GM23248 (cell line): ENCODE measurements at regions not wholly inside any gene's neighbourhood (a gene's known extent, or its start where the extent isn't known, plus 50 kb on each side); places are given as distances from the start of the nearest gene placed in this dataset.

Experiments
- DNase-seq: peaks from one replicate; pipeline ENCODE4 v3.0.0-alpha.2; 2015
- H2AFZ ChIP-seq: fragments of 200-600 bp; sonication (generic); 2 replicates; pipeline ENCODE4 v1.6.1; 2016; ENCODE audit warnings: antibody characterized with exemption
- H3F3A ChIP-seq: fragments of 200-600 bp; sonication (generic); 2 replicates; pipeline ENCODE4 v1.6.1; 2016; ENCODE audit warnings: mild to moderate bottlenecking, antibody characterized with exemption, mixed run types; ENCODE audit not compliant: insufficient read depth
- H3K27ac ChIP-seq: fragments of 200-600 bp; sonication (generic); 2 replicates; pipeline ENCODE4 v1.5.1; 2016; ENCODE audit warnings: mild to moderate bottlenecking
- H3K27me3 ChIP-seq: fragments of 200-600 bp; sonication (generic); replicated peaks from 2 replicates; pipeline ENCODE4 v1.6.1; 2016; ENCODE audit warnings: mild to moderate bottlenecking; ENCODE audit not compliant: insufficient read depth
- H3K36me3 ChIP-seq: fragments of 200-600 bp; sonication (generic); 2 replicates; pipeline ENCODE4 v1.6.1; 2016; ENCODE audit warnings: low read depth, mild to moderate bottlenecking
- H3K4me1 ChIP-seq: fragments of 200-600 bp; sonication (generic); 2 replicates; pipeline ENCODE4 v1.6.1; 2016; ENCODE audit warnings: mild to moderate bottlenecking; ENCODE audit not compliant: insufficient read depth
- H3K4me2 ChIP-seq: fragments of 200-600 bp; sonication (generic); one replicate; pipeline ENCODE4 v1.6.1; 2016; ENCODE audit warnings: mild to moderate bottlenecking; ENCODE audit not compliant: unreplicated experiment
- H3K4me3 ChIP-seq: fragments of 200-600 bp; sonication (generic); 2 replicates; pipeline ENCODE4 v1.5.1; 2016; ENCODE audit warnings: mild to moderate bottlenecking
- H3K79me2 ChIP-seq: fragments of 200-600 bp; sonication (generic); 2 replicates; pipeline ENCODE4 v1.6.1; 2016; ENCODE audit warnings: mild to moderate bottlenecking; ENCODE audit not compliant: insufficient read depth
- H3K9ac ChIP-seq: fragments of 200-600 bp; sonication (generic); 2 replicates; pipeline ENCODE4 v1.6.1; 2016; ENCODE audit warnings: mild to moderate bottlenecking
- H3K9me2 ChIP-seq: fragments of 200-600 bp; sonication (generic); 2 replicates; pipeline ENCODE4 v1.6.1; 2016; ENCODE audit warnings: mixed run types, mild to moderate bottlenecking, moderate library complexity; ENCODE audit not compliant: insufficient read depth
- H3K9me3 ChIP-seq: fragments of 200-600 bp; sonication (generic); one replicate; pipeline ENCODE4 v1.6.1; 2017; ENCODE audit warnings: low read depth
- H4K20me1 ChIP-seq: fragments of 200-600 bp; sonication (generic); 2 replicates; pipeline ENCODE4 v1.6.0; 2016; ENCODE audit not compliant: insufficient read depth
- EZH2 ChIP-seq: fragments of 200-600 bp; sonication (generic); IDR thresholded peaks from 2 replicates; pipeline ENCODE4 v1.6.1; 2018; ENCODE audit warnings: antibody characterized with exemption, mild to moderate bottlenecking; ENCODE audit not compliant: insufficient read depth, poor library complexity, severe bottlenecking
- EZH2phosphoT487 ChIP-seq: fragments of 200-600 bp; sonication (generic); IDR thresholded peaks from 2 replicates; pipeline ENCODE4 v1.6.1; 2018; ENCODE audit warnings: antibody characterized with exemption, moderate library complexity, mild to moderate bottlenecking, low read depth; ENCODE audit not compliant: insufficient read depth
- WGBS, 2 experiments: methylation state at CpG; one replicate each; pipeline ENCODE4 v1.1.6; 2015 to 2017; ENCODE audit warnings: low lambda C conversion rate in 2 of 2, low coverage in 1 of 2; ENCODE audit errors: missing lambda C conversion rate in 2 of 2; 5-methylcytosine and 5-hydroxymethylcytosine counted together
- in situ Hi-C: fragments of 300-500 bp; cut with MboI; formaldehyde crosslinking; loops from 2 replicates; pipeline ENCODE4 v1.15.0; 2020

GRCh38 chr11:11709447-11710239, 87.8 kb upstream of the GALNT18 start:
- Histone ChIP-seq H3K27ac (no peak overlapping the region), H3K79me2 (no peaks in the 10 kb centered on the region), H4K20me1 (no peaks in the 10 kb centered on the region), H3K27me3 (0 out of 2 replicates have a peak, but pooled peaks cover 9% of the 10 kb centered on the region), H3K4me2 (no peak overlapping the region), H3K9me2 (no peaks in the 10 kb centered on the region), H3K4me3 (no peak overlapping the region), H3F3A (no peaks in the 10 kb centered on the region), H3K36me3 (no peaks in the 10 kb centered on the region), H3K9me3 (no peaks in the 10 kb centered on the region), H3K4me1 (peaks cover 4% of the 10 kb centered on the region; the same call in 1 of the 2 replicates), H3K9ac (no peak overlapping the region), H2AFZ (no peak overlapping the region)
- whole genome bisulfite sequencing, 2 experiments, result 54 to 62% methylated on average over 7 of the region's 7 CpGs
- TF ChIP-seq EZH2, result no peak
- in situ Hi-C loops, result no loop called here
- no peak for DNase-seq

- H3K79me2 ChIP-seq, result no peaks in the 10 kb centered on the region
- DNase-seq, result peak; percentile 22
- no peaks in the 10 kb centered on the region for H3K9me3 ChIP-seq
- H2AFZ ChIP-seq, result no peak overlapping the region
- H3K27me3 ChIP-seq, result 0 out of 2 replicates have a peak, but pooled peaks cover 9% of the 10 kb centered on the region
- H3K4me2 ChIP-seq, result no peak overlapping the region
- H3K9me2 ChIP-seq, result no peaks in the 10 kb centered on the region
- in situ Hi-C loops, result no loop called here
- no peaks in the 10 kb centered on the region for H3F3A ChIP-seq
- no peak overlapping the region for H3K4me3 ChIP-seq
- H3K9ac ChIP-seq, result no peak overlapping the region
- no peaks in the 10 kb centered on the region for H4K20me1 ChIP-seq
- no peaks in the 10 kb centered on the region for H3K36me3 ChIP-seq
- H3K4me1 ChIP-seq, result peaks cover 4% of the 10 kb centered on the region; the same call in 1 of the 2 replicates
- no peak overlapping the region for H3K27ac ChIP-seq
- 36 to 50% methylated on average over 1 of the region's 1 CpG for WGBS, 2 experiments
- no peak for TF ChIP-seq EZH2phosphoT487
- no peak for TF ChIP-seq EZH2
These were observed 86.5 kb upstream of the GALNT18 start for GRCh38 chr11:11708256-11708655.

DNA sequence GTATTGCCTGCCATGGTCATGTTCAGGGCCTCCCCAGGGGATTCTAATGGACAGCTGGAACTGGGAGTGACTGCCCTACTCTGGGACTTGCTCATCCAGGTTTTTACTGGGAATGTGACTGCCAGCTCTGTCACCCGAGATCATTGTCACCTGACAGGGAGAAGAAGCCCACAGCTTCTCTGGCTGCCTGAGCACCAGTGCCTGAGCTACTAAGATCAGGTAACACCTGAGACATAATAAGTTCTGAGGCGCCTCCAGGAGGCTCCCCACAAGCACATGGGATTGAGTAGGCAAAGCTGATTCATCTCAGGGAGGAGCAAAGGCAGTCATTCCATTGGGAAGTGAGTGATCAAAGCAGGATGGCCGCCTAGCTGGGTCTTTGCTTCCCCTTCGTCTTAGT, 84.2 kb upstream of the GALNT18 start:
- TF ChIP-seq EZH2phosphoT487 (no peak), EZH2 (no peak)
- H3K4me1 ChIP-seq, result peaks cover 9% of the 10 kb centered on the region
- H3K9me2 ChIP-seq, result no peaks in the 10 kb centered on the region
- no peaks in the 10 kb centered on the region for H3K79me2 ChIP-seq
- H4K20me1 ChIP-seq, result no peaks in the 10 kb centered on the region
- H3K9ac ChIP-seq, result no peak overlapping the region
- DNase-seq, result peak; percentile 25
- no peak overlapping the region for H2AFZ ChIP-seq
- H3K27ac ChIP-seq, result no peak overlapping the region
- 40 to 53% methylated on average over 4 of the region's 4 CpGs for WGBS, 2 experiments
- in situ Hi-C loops, result no loop called here
- H3K9me3 ChIP-seq, result no peaks in the 10 kb centered on the region
- H3K36me3 ChIP-seq, result no peaks in the 10 kb centered on the region
- H3K4me3 ChIP-seq, result no peak overlapping the region
- H3K4me2 ChIP-seq, result no peak overlapping the region
- H3K27me3 ChIP-seq, result 0 out of 2 replicates have a peak, but pooled peaks cover 9% of the 10 kb centered on the region
- no peaks in the 10 kb centered on the region for H3F3A ChIP-seq

DNA sequence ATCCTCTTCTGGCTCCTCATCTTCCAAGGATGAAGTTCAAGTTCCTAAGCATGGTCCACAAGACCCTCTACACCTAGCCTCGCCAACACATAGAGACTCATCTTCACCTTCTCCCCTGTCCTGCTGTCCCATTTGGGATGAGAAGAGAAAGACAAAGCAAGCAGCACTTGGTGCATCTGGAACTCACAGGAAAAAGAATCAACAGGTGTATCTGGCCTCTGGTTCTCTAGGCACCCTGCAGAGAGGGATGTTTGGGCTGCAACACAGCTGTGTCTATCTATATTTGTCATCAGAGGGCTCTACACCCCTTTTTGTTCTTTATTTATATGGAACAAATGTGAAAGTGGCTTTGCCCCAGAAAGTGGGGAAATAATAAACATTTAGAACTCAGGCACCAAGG, 82.1 kb upstream of the GALNT18 start:
- H3K27me3 ChIP-seq, result 0 out of 2 replicates have a peak, but pooled peaks cover 9% of the 10 kb centered on the region
- H2AFZ ChIP-seq, result no peak overlapping the region
- H3K4me1 ChIP-seq, result peaks cover 12% of the 10 kb centered on the region
- DNase-seq, result no peak
- no peaks in the 10 kb centered on the region for H3K9me3 ChIP-seq
- no peaks in the 10 kb centered on the region for H3K36me3 ChIP-seq
- no peak overlapping the region for H3K9ac ChIP-seq
- no peaks in the 10 kb centered on the region for H4K20me1 ChIP-seq
- H3K4me2 ChIP-seq, result no peak overlapping the region
- no peak overlapping the region for H3K4me3 ChIP-seq
- in situ Hi-C loops, result no loop called here
- H3K79me2 ChIP-seq, result no peaks in the 10 kb centered on the region
- H3F3A ChIP-seq, result 0 out of 2 replicates have a peak, but pooled peaks cover 4% of the 10 kb centered on the region
- H3K9me2 ChIP-seq, result no peaks in the 10 kb centered on the region
- no peak for TF ChIP-seq EZH2
- no peak for TF ChIP-seq EZH2phosphoT487
- no peak overlapping the region for H3K27ac ChIP-seq
- WGBS, 2 experiments, result 59 to 68% methylated on average over 1 of the region's 1 CpG
